GM12873 (cell line): ENCODE measurements at regions not wholly inside any gene's neighbourhood (a gene's known extent, or its start where the extent isn't known, plus 50 kb on each side); places are given as distances from the start of the nearest gene placed in this dataset.

ENCODE experiments used
- TF ChIP-seq, protein P1 (sequence below): IDR thresholded peaks from 2 replicates; pipeline ENCODE4 v1.5.1; 2012; ENCODE audit warnings: low read depth, mild to moderate bottlenecking, moderate library complexity, low read length, control low read depth; ENCODE audit not compliant: insufficient read depth; ENCODE audit errors: missing control alignments

DNA sequence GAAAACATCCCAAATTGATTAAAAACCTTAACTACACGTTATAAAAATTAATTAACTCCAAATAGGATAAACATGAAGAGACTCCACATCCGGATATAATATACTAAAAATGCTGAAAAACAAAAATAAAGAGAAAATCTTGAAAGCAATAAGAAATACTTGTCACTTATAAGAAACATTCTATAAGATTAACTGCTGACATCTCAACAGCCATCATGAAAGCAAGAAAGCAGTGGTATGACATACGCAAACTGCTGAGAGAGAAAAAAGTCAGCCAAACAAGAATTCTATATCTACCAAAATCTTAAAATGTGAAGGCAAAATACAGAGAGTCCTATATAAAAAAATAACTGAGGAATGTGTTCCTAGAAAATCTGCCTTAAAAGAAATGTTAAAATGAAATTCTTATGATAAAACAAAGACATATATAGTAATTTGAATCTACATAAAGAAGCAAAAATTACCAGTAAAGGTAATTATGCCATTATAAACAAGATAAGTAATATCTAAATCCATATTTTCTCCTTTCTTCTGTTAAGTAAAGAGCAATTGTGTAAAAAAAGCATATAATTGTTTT is 1851.1 kb downstream of the PCDH9 start:
- TF ChIP-seq, protein P1, sequence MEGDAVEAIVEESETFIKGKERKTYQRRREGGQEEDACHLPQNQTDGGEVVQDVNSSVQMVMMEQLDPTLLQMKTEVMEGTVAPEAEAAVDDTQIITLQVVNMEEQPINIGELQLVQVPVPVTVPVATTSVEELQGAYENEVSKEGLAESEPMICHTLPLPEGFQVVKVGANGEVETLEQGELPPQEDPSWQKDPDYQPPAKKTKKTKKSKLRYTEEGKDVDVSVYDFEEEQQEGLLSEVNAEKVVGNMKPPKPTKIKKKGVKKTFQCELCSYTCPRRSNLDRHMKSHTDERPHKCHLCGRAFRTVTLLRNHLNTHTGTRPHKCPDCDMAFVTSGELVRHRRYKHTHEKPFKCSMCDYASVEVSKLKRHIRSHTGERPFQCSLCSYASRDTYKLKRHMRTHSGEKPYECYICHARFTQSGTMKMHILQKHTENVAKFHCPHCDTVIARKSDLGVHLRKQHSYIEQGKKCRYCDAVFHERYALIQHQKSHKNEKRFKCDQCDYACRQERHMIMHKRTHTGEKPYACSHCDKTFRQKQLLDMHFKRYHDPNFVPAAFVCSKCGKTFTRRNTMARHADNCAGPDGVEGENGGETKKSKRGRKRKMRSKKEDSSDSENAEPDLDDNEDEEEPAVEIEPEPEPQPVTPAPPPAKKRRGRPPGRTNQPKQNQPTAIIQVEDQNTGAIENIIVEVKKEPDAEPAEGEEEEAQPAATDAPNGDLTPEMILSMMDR = no peak

- TF ChIP-seq, protein P1 = no peak
Measured at GRCh38 chr13:65378484-65378883, 1851.7 kb downstream of the PCDH9 start.

GRCh38 chr13:65368832-65369231 is 1861.3 kb downstream of the PCDH9 start:
- TF ChIP-seq, protein P1 = no peak

DNA sequence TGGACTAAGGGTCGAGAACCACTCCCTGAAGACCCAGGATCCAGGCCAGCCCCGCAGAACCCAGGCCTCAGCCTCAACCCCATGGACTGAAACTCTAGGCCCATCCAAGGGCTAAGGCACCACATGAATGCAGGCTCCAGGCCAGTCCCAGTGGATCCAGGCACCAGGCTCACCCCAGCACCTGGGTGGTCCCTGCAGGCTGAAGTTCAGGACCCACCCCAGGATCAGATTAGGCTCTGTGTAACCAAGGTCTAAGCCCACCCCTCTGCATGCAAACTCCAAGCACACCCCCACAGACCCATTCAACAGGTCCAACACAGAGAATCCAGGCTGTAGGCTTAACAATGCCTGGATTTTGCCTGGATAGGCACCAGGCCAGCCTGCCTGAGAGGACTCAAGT is 1876.2 kb downstream of the PCDH9 start:
- TF ChIP-seq, protein P1 = no peak

DNA sequence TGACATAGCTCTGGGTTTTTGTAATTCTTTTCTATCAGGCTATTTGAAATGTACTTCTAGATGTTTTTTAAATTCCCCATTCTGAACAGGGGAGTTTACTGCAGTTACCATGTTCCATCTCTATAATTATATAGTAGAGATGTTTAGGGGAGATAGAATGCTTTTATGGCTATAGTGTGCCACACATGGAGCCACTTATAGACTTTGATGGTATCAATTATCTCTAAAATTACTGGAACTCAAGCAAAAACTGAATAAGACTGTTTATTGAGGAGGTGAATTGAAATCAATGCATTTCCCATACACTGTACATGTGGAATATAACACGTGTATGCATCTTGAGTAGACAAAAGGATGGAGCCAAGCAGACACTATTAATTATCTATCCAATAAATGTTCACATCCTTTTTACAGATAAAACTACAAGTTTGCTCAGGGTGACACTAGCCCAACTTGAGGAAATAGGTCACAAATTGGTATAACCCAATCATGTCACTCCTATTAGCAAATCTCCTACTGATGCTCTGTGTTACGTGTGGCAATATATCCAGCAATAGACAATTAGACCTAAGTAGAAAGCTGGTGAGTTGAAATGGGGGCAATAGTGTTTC is 1882.6 kb downstream of the PCDH9 start:
- TF ChIP-seq, protein P1 = no peak

GRCh38 chr13:65343898-65344663 is 1886.1 kb downstream of the PCDH9 start:
- TF ChIP-seq, protein P1 = no peak

DNA sequence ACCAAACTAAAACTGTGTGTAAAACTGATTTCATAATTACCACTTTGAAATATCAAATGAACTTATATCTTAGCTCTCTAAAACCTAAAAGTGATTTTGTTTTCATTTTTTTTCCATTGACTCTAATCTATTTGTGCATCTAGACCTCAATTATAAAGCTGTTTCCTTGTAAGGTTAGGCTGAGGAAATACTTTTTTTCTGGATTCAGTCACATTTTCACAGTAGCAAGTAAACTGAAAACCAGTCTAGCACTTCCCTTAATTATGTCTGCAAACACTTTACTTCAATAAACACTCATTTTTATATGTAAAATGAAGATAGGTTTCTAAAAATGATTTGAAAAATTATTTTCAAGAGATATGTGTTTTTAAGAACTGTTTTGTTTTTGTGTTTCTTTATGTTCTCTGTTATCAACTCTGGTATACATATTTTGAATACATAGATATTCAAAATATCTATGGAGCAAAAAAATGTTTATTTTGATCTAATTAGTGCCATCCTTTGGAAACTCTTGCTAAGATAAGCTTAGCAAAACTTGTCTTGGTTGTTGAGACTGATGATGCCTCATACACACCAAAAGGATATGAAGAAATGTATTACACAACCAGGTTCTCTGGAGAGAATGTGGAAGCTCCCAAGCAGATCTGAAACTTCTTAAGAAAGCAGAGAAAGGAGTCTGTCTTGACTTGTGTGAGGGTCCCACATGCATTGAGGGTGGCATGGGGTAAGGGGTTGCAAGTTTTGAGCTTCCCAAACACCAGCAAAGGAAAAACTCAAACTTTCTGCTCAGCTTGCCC is 1887.4 kb downstream of the PCDH9 start:
- TF ChIP-seq, protein P1 = no peak
